GM19043 (cell line): ENCODE measurements at regions not wholly inside any gene's neighbourhood (a gene's known extent, or its start where the extent isn't known, plus 50 kb on each side); places are given as distances from the start of the nearest gene placed in this dataset.
"Not testable (repeated sequence)": the region's sequence is repeated elsewhere in the genome, so short reads cannot be mapped to it uniquely, and the experiment has no call there.

Experiments
- ATAC-seq: cut with Tn5 transposase; IDR thresholded peaks from one replicate; pipeline ENCODE4 v1.9.1; 2021; ENCODE audit warnings: low read depth; ENCODE audit not compliant: unreplicated experiment

DNA sequence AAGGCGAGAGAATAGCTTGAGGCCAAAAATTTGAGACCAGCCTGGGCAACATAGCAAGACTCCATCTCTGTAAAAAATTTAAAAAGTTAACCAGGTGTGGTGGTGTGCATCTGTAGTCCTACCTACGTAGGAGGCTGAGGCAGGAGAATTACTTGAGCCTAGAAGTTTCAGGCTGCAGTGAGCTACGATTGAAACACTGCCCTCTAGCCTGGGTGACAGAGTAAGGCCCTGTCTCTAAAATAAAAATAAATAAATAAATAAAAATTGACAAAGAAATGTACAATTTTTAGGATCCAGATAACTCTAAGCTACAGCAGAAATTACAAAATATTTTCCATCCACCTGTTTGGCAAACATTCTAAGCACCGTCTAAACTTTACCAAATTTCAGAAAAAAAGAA lies 941.0 kb upstream of the ADGRB3 start:
- no peak for ATAC-seq

DNA sequence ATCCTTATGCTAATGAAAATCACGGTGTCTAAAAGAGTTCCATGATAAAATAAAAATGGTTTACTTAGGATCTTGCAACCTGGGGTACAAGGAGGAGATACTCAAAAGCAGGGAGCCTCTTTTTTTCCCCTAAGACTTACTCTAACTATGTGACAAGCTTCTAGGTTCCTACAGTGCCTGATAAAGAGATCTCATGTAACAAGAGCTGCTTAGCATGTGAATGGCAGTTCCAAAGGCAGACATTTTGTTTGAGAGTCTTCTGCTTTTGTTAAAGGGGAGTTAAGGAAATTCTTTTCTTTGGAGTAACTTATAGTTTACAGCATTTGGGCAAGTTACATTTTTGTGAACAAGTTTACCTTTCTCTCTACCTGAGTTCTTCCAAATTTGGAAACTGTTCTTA lies 945.8 kb upstream of the ADGRB3 start:
- ATAC-seq, result no peak

DNA sequence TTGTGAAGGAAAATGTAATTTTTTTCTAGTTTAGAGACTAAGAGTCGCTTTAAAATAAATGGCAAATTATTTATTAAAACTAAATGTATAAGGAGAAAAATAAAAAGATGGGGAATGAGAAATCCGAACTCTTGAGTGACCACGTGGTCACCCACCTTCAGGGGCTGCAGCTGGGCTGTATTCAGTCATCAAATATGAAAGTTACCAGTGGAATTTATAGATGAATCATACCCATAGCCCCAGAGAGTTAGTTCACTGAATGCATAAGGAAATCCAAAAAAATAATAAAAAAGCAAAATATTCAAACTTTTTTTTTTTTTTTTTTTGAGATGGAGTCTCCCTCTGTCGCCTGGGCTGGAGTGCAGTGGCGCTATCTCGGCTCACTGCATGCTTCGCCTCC lies 947.7 kb upstream of the ADGRB3 start:
- no peak for ATAC-seq

DNA sequence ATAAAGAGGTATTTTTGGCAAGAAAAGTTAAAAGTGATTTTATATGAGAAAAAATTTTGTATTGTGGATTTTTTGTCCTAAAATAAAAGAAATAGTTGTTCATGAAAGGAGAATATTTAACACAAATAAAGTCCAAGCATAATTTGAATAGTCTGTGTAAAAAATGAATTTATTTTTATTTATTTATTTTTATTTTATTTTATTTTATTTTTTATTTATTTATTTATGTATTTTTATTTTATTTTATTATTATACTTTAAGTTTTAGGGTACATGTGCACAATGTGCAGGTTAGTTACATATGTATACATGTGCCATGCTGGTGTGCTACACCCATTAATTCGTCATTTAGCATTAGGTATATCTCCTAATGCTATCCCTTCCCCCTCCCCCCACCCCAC lies 948.9 kb upstream of the ADGRB3 start:
- not testable (repeated sequence) for ATAC-seq

DNA sequence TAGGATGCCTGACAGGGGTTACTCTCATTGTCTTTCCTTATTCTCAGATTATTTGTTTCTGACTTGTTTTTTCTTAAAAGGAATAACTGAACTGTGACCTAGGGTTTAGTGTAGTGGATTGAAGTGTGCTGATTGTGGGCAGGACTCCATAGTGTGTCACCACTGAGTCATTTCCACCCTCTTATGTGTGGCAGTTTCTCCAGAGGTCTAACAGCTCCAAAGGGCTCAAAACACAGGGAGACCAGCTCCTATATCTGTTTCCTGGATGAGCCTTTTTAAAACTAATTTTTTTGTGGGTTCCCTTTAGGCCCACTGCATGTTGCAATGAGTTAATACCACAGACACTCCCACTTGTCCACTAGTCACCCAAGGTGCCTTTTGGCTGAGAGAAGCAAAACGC lies 951.1 kb upstream of the ADGRB3 start:
- no peak for ATAC-seq

DNA sequence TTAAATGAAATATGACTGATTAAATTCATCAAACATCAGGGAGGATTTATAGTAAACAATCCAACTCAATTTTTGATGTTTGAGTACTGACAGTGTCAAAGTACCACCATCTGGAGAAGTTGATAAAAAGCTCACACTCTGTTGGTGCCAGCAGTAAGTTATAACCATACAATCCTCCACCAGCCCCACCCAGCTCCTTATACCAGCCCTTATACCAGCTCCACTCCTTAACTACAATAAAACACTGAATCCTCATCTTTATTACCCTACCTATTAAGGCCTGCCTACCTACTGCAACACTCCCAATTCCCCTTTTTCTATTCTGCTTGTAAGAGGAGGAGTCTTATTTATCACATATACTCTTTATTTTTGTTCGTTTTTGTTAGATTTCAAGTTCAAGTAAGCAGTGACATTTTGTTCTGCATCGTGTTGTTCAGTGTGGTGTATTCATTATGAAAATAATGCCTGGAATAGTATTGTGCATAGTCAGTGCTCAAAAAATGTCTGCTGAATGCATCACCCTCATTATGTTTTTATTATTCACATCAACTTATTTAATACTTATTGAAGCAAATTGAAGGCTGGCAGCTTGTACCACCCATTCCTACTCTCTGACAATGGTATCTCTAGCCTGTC lies 954.7 kb upstream of the ADGRB3 start:
- ATAC-seq, result no peak

DNA sequence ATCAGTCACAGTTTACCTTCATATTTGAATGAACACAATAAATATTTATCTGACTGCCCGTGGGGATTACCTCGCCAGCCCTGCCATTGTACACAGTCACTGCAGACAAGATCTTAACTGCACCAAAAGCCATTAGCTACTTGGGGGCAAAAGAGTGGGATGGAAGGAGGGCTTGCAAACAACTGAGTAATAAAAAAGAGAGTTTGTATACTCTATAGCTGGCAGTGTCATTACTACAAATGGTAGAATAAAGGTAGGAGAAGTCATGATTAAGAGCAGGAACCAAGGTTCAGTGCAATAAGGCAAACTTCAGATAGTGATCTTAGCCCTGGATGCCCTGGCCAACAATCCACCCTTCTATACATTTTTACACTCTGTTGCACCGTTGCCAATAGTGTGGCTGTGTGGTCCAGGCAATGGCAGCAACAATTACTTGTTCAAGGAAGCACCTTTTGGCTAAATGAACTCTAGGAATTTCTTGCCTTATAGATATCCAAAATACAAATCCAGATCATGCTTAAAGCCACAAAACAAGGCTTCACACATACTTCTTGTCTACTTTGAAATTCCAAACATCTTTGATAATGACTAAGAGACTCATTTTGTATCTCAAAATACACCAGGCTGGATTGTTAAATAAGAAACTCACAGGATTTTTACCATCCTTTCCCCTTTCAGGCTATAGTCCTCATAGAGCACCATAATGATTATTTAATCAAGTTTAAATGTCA lies 955.4 kb upstream of the ADGRB3 start:
- ATAC-seq, result no peak

DNA sequence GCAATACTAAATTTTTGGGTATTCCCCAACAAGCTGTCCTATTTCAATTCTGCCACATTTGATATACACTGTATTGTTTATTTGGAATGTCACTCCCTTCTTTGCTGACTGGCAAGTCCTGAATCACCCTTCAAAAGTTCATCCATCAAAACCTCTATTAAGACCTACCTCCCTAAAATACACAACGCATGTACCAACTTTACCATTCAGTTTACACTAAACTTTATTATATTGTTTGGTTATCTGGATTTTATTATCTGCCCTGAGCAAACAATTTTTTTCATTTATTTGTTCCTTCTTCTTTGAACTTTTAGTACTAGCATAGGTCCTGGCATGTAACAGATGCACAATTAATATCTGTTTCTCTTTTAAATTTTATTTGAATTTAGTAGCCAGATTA lies 958.2 kb upstream of the ADGRB3 start:
- ATAC-seq, result no peak

DNA sequence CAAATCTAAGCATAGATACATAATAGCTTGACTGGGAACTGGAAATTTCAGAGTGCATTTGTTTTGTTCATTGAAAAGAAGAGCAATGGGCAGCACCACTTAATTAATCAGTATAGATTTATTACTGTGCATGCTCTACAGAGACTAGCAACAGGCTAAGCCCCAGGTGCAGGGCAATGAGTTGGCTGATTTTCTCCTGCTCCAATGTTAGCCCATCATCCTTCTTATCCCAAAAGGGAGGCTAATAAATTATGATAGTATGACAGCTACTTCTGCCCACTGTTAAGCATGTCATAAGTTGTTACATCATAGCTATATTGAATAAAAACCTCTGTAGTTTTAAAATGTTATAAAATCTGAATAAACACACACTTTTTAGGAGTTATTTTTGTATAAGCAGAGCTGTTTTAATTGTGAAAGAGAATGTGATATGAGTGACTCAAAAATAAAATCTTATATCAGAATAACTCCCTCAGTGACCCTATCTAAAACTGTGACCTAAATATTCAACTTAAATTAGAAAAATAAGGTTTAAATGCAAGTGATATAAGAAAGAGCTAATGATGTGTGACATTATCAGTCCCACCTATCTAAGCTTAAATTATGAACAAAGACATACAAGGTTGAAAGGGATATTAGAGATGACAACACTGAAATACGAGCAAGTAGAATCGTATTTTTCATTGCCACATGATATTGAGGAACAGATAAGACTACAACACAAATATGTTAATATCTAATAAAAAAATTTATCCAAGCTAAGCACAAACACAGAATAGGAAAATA lies 967.3 kb upstream of the ADGRB3 start:
- no peak for ATAC-seq

DNA sequence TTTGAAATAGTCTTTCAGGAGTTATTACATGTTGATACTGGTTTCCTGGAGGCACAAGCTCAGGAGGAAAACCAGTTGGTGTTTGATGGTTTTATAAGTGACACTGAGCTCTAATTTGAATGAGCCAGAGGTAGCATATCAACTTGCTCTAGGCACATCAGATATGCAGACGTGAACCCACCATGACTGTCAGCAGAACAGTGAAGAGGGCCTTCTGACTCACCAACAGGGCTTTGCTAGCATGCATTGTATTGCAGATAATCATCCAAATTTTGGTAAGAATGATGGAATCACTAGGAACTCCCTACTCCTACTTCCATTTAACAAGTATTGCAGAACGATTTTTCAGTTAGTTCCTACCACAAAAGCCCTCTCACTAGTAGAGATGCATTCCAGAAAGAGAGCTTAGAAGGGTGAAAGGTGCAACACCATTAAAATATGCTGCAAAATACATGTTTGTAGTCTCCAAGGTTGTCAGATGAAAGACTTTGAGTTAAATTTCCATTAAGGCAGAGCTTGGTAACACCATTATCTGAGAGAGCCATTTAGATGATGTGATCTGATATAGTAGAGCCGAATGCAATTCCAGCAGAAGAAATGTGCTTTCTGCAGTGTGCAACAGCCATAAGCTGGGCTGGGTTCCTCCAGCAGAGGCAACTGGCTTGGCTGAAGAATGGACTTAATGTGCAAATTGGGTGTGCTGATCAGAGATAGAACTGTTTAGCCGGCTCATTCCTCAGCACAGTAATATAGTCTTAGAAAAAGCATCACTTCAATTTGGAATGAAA lies 968.7 kb upstream of the ADGRB3 start:
- no peak for ATAC-seq

DNA sequence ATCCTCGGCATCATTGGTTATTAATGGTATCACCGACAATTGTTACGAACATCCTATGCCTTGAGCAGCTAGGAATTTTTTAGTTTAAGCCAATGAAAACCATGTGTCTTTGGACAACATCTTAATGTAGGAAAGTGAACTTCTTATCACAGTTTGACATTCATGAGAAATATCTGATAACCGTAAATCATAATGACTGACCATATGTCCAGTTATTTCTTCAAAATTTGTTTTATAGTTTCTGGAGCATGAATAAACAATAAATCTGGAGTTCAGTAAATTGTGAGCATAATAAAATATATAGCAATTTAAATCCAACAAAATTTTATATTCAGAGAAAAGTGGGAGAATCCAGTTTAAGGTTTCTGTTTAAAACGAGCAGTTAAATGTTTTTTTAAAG lies 970.1 kb upstream of the ADGRB3 start:
- ATAC-seq, result no peak

DNA sequence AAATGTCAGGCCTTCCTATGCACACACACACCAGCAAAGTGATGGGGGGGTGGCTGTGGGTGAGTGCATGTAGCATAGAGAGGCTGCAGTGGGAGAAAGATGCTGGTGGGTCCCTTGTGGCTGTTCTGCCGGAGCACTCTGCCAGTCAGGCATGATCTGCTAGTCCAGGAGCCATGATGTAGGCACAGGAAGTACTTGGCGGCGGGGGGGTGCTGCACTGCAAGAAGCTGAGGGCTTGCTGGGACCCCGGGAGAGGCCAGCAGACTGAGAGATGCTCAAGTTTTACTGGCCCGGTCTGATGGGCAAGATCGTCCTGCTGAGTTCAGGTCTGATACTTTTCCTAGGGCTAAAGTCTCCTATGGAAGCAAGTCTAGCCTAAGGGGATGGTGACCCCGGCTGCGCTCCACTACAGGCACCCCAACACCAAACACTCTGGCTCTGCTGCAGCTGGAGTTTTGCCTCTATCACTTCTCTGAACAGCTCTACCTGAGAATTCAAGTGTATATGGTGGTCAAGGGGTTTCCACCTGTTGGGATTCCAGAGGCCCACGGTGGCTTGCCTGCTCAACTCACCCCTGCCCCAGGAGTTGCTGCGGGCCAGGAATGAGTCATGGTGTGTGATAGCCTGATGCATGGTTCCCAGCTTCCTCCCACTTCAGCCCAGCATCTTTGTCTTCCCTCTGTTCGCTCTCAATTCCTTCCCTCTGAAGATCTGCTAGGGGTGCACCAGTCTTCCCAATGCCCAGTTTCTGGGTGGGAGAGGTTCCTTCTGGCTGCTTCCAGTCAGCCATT lies 971.8 kb upstream of the ADGRB3 start:
- ATAC-seq, result no peak

DNA sequence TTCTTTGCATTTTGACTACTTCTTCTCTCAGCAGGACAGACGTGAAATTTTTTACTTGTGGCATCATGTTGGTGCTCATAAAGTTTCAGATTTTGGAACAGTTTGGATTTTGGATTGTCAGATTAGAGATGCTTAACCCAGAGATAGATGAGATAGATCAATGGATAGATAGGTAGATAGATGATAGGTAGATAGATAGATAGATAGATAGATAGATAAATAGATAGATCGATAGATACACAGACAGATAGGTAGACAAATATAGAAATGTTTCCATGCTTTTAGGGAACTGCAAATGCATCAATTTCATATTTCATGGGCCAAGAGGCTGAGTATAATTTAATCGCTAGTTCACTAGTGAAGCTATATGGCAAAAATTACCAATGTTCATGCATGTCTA lies 981.5 kb upstream of the ADGRB3 start:
- no peak for ATAC-seq

DNA sequence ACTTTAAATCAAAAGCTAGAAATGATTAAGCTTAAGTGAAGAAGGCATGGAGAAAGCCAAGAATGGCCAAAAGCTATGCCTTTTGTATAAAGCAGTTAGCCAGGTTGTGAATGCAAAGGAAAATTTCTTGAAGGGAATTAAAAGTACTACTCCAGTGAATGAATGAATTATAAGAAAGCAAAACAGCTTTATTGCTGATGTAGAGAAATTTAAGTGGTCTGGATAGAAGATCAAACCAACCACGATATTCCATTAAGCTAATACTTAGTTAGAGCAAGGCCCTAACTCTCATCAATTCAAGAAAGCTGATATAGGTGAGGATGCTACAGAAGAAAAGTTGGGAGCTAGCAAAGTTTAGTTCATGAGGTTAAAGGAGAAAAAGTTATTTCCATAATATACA lies 988.5 kb upstream of the ADGRB3 start:
- no peak for ATAC-seq

DNA sequence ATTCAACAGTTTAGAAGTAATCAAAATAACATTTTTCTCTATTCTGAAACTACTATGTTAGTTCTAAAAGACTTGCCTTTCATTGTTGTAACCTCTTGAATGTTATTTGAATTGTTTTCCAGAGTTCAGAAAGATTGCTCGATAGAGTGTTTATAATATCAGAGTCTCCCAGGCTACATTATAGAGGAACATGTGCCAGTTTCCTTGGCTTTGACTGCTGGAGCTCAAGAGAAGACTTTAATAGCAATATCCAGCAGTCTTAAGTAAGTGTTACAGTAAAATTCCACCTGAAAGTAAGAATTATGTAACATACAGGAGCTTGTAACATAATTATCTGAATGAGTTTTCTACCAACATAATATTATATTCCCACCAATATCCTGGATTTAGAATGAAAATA lies 991.8 kb upstream of the ADGRB3 start:
- no peak for ATAC-seq

DNA sequence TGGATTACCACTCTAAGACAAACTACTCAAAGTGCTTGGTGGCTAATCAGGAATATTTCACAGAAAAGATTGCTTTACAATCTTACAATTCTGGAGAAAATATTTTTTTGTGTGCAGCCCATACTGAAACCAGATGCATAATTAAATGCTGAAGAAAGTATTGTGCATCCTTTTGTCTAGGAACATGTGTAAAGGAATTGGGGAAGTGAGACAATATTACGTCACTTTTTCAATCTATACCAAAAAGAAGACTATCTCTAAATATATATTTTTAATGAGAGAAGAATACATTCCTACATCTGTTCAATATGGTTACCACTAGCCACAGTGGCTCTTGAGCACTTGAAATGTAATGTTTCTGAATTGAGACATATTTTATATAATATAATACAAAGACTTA lies 992.5 kb upstream of the ADGRB3 start:
- ATAC-seq, result no peak

DNA sequence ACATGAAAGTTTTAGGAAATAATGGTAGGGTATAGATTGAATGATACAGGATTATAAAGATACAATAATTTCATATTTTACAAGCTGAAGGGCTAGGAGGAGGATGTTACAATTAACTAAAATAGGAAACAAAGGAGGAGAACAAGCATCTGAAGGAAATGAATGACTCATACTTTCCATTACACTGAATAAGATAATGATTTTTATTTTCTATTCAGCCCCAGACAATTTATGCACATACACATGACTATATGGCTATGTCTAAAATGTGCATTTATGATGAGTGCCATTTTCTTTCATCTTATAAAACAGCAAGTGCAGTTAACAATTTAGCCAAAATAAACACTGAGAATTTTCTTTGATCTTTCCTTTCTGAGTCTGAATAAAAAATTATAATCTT lies 994.6 kb upstream of the ADGRB3 start:
- no peak for ATAC-seq

DNA sequence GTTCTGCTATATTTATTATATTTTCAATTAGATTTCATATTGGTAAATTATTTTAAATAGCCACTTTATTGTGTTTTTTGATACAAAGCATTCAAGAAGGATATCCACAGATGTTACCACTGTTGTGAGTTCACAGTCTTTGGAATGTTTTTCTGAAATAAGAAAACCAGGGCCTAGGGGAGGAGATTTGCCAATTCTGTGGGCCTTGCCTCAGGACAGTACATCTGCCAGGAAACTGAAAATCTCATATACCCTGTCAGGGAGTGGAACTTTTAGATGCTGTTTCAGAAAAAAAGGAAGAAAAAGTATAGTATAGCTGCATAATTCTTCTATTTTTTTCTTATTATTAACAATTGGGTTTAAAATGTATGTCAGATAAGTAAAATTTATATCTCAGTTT lies 995.9 kb upstream of the ADGRB3 start:
- no peak for ATAC-seq

DNA sequence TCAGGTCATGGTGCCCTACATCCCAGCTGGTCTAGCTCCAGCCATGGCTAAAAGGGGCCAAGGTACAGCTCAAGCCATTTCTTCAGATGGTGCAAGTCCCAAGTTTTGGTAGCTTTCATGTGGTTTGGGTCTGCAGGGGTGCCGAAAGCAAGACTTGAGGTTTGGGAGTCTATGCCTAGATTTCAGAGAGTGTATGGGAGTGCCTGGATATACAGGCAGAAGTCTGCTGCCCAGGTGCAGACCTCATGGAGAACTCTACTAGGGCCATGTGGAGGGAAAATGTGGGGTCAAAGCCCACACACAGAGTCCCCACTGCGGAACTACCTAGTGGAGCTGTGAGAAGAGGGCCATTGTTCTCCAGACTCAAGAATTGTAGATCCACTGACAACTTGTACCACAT lies 1000.9 kb upstream of the ADGRB3 start:
- ATAC-seq, result no peak

DNA sequence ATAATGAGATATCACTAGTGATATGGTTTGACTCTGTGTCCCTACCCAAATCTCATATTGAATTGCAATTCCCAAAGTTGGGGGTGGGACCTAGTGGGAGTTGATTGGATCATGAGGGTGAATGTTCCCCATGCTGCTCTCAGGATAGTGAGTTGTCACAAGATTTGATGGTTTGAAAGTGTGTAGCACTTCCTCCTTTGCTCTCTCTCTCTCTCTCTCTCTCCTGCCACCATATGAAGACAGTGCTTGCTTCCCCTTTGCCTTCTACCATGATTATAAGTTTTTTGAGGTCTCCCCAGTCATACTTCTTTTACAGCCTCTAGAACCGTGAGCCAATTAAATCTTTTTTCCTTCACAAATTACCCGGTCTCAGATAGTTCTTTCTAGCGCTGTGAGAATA lies 1002.0 kb upstream of the ADGRB3 start:
- ATAC-seq, result no peak
